Epithelial cell of esophagus (primary cell): ENCODE measurements at regions not wholly inside any gene's neighbourhood (a gene's known extent, or its start where the extent isn't known, plus 50 kb on each side); places are given as distances from the start of the nearest gene placed in this dataset.

Source experiments
- DNase-seq: peaks from one replicate; pipeline ENCODE4 v3.0.0; 2010; ENCODE audit warnings: low read depth
- H3K4me3 ChIP-seq: 2 replicates; pipeline ENCODE4 v1.5.1; 2011; ENCODE audit warnings: mild to moderate bottlenecking, low read length, control low read depth
- TF ChIP-seq, protein P1 (sequence below): IDR thresholded peaks from 2 replicates; pipeline ENCODE4 v1.5.1; 2011; ENCODE audit warnings: low read depth, mild to moderate bottlenecking, low read length, control low read depth, inconsistent platforms; ENCODE audit not compliant: insufficient read depth; ENCODE audit errors: missing control alignments

DNA sequence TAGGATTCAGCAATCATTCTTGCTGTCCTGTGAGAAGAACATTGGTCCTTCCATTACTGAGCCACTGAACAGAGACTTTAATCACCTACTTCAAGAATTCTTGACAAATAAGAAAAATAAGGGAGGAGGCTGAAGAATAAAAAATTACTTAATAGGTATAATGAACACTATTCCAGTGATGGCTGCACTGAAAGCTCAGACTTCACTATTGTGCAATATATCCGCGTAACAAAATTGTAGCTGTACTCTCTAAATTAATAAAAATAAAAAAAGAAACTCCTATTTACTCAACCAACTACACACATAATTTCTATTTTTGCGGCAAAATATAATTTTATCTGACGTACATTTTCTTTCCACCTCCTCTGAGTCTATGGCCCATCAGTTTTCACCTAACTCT, 2441.0 kb downstream of the PCDH7 start:
- no peak overlapping the region for H3K4me3 ChIP-seq
- TF ChIP-seq, protein P1, sequence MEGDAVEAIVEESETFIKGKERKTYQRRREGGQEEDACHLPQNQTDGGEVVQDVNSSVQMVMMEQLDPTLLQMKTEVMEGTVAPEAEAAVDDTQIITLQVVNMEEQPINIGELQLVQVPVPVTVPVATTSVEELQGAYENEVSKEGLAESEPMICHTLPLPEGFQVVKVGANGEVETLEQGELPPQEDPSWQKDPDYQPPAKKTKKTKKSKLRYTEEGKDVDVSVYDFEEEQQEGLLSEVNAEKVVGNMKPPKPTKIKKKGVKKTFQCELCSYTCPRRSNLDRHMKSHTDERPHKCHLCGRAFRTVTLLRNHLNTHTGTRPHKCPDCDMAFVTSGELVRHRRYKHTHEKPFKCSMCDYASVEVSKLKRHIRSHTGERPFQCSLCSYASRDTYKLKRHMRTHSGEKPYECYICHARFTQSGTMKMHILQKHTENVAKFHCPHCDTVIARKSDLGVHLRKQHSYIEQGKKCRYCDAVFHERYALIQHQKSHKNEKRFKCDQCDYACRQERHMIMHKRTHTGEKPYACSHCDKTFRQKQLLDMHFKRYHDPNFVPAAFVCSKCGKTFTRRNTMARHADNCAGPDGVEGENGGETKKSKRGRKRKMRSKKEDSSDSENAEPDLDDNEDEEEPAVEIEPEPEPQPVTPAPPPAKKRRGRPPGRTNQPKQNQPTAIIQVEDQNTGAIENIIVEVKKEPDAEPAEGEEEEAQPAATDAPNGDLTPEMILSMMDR = no peak
- no peak for DNase-seq

DNA sequence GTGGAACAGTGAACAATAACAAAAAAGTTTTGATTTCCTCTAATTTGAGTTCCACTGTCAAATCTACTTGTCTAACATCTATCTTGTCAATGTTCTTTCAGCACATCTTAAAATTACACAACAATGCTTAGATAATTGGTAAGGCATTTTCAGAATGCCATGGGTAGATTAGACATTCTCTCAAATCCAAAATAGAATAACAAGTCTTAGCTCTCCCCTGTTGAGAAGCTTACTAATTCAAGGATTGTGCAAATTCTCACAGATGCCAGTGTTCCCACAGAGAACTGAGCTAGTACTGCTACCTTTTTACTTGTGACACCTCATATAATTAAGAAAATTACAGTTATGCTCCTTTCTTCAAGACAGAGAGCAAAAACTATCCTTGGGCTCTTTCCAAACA, 2442.0 kb downstream of the PCDH7 start:
- DNase-seq = no peak
- H3K4me3 ChIP-seq = no peak overlapping the region
- TF ChIP-seq, protein P1 = no peak

DNA sequence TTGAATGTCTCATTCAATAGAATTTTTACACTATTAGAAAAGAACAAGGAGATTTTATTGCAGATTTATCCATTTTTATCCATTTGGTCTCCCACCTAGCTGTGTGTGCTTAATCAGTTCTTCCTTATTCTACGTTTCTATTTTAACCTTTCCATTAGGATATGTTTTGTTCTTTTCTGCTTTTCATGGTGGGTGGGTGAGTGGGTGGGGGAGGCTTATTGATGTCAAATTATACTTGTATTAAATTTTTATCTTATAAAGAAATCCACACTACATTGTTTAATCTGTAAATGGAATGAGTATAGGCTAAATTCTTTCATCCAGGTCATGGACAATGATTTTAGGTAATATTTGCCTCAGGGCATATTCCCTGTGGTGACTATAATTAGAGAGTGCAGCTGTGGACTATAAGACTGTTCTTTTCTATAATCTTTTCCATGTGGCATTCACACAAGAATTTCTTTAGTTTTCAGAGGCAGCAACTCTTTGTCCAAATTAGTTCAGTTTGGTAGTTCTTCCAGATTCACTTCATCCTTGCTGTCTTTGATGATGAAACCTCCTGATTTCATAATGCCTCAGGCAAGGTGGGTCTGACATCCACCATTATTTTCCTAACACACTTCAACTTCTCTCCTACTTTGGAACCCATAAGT, 2451.8 kb downstream of the PCDH7 start:
- H3K4me3 ChIP-seq = no peak overlapping the region
- TF ChIP-seq, protein P1 = no peak
- DNase-seq = peak; percentile 11

DNA sequence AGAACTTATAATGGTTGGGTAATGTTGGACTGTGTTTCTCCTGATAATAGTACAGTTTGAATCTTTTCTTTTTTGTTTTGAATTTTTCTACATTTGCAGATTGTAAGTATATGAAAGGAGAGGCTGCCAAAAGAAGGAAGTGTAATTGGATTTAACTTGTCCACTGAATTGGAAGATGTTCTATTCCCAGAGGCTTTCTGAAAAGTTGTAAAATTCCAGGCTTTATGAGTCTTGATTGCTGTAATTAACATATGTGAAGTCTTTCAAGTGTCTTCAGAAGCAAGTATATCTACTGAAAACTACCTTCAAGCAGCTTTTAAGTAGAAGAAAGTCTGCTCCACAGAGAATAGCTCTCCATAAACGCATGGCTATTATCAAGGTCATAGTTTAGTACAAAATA, 2456.4 kb downstream of the PCDH7 start:
- TF ChIP-seq, protein P1 = no peak
- DNase-seq = no peak
- H3K4me3 ChIP-seq = no peak overlapping the region

DNA sequence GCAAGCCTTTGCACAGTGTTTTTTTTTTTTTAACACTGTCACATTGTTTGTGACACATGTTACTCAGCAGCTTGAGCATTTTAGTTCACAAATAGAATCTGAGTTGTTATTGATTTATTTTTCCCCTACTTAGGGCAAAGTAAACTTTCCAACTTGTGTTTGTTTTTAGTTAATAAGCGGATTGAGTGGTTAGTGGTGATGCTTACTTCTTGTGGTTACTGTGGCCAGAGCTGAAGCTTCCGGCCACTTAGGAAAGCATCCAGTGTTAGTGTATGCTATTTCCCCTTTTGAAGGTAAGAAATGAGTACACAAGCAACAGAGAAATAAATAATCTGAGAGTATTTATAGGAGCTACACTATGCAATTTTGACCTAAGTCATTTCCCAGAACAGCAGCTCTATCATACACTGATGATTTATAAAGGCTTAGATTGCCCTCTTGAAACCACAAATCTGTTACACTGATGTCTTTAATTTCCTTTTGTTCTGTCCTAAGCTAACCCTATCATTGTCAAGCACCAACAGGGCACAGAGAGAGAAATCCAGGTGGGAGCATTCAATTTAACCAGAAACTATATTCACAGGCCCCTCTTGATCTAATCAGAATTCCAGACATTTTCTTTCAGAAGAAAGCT, 2464.6 kb downstream of the PCDH7 start:
- no peak overlapping the region for H3K4me3 ChIP-seq
- TF ChIP-seq, protein P1 = no peak
- no peak for DNase-seq

DNA sequence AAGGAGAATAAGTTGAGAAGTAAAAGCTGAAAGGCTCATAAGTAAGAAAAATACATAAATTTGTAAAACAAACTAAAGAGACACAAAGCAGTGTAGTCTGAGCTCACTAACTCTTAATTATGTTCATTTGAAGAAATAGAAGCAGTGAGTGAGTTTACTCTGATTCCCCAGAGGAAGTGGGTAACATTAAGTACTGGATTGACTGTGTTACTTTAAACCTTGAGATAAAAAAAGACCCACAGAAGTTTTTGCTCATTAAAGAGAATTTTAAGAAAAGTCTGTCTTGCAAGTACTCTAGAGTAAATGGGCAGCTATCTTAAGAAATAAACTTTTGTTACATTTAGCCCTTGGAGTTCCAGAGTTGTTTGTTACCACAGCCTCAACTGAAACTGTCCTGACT, 2466.9 kb downstream of the PCDH7 start:
- no peak for DNase-seq
- H3K4me3 ChIP-seq = no peak overlapping the region
- TF ChIP-seq, protein P1 = no peak

DNA sequence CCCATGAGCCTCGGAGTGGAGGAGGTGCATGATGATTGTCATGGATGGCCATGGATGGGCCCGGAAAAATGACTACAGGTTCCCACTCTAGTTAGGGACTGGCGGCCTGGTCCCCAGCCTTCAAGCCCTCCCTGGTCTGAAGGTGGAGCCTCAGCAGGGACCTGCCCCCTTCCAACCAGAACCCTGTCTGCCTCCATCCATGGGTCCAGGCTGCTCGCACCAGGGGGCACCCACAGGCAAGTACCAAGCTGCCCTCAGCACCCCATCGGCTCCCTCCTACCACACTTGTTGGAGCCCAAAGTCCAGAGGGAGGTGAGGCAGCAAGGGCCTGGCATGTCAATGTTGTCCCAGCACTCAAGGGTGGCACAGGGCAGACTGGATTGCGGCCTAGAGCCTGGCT, 2468.6 kb downstream of the PCDH7 start:
- DNase-seq = no peak
- TF ChIP-seq, protein P1 = no peak
- no peak overlapping the region for H3K4me3 ChIP-seq
